Activated CD8-positive, alpha-beta T cell treated with anti-CD3 and anti-CD28 coated beads for 36 hours (primary cell): ENCODE measurements at regions not wholly inside any gene's neighbourhood (a gene's known extent, or its start where the extent isn't known, plus 50 kb on each side); places are given as distances from the start of the nearest gene placed in this dataset.

Source experiments
- ATAC-seq: fragments of 200-7000 bp; cut with Tn5 transposase; one replicate; pipeline ENCODE4 v1.10.0; 2021; ENCODE audit warnings: mild to moderate bottlenecking, moderate library complexity
- CTCF ChIA-PET: fragments of 350-600 bp; sonication (Branson Sonifier 250); formaldehyde crosslinking; loops from one replicate; lab custom pipeline; 2021; ENCODE audit warnings: antibody characterized with exemption; lab: Charles Lee
- POLR2A ChIA-PET: fragments of 350-600 bp; sonication (Branson Sonifier 250); formaldehyde crosslinking; loops from one replicate; lab custom pipeline; 2021; ENCODE audit warnings: antibody characterized with exemption; lab: Charles Lee
- DNase-seq: peaks from one replicate; pipeline ENCODE4 v3.0.0-alpha.2; 2020
- H3K27ac Mint-ChIP-seq: one replicate; pipeline ENCODE4 v1.8.0; 2021; ENCODE audit warnings: mild to moderate bottlenecking, mixed read lengths
- H3K27me3 Mint-ChIP-seq: one replicate; pipeline ENCODE4 v1.8.0; 2021; ENCODE audit warnings: mixed read lengths
- H3K36me3 Mint-ChIP-seq: one replicate; pipeline ENCODE4 v1.8.0; 2021; ENCODE audit warnings: low read depth, mixed read lengths
- H3K4me1 Mint-ChIP-seq: one replicate; pipeline ENCODE4 v1.8.0; 2021; ENCODE audit warnings: low read depth, mixed read lengths
- H3K4me3 Mint-ChIP-seq: one replicate; pipeline ENCODE4 v1.8.0; 2021; ENCODE audit warnings: mild to moderate bottlenecking, moderate library complexity, mixed read lengths
- H3K9me3 Mint-ChIP-seq: one replicate; pipeline ENCODE4 v1.8.0; 2021; ENCODE audit warnings: mixed read lengths
- CTCF ChIP-seq: fragments of 200-600 bp; IDR thresholded peaks from one replicate; pipeline ENCODE4 v1.8.0; 2022; ENCODE audit warnings: antibody characterized with exemption, mild to moderate bottlenecking
- intact Hi-C: fragments of 100-400 bp; cut with micrococcal nuclease; formaldehyde crosslinking; loops from one replicate; pipeline ENCODE4 v1.10.0; 2022

GRCh38 chrX:1894026-1894294, 279.1 kb downstream of the ASMT start:
- CTCF ChIA-PET = no interaction called here
- intact Hi-C loops = no loop called here
- H3K4me3 Mint-ChIP-seq = no peak overlapping the region
- POLR2A ChIA-PET = no interaction called here
- no peak overlapping the region for H3K27ac Mint-ChIP-seq
- no peaks in the 10 kb centered on the region for H3K9me3 Mint-ChIP-seq
- H3K4me1 Mint-ChIP-seq = no peaks in the 10 kb centered on the region
- no peaks in the 10 kb centered on the region for H3K27me3 Mint-ChIP-seq
- ATAC-seq (no peak), DNase-seq (no peak)
- H3K36me3 Mint-ChIP-seq = no peaks in the 10 kb centered on the region
- no peak for TF ChIP-seq CTCF

- intact Hi-C loops = no loop called here
- ATAC-seq (no peak), DNase-seq (no peak)
Observed at GRCh38 chrX:1894740-1895139, 279.9 kb downstream of the ASMT start.

GRCh38 chrX:1895583-1895982, 280.7 kb downstream of the ASMT start:
- H3K4me1 Mint-ChIP-seq = no peaks in the 10 kb centered on the region
- DNase-seq (no peak), ATAC-seq (no peak)
- H3K4me3 Mint-ChIP-seq = no peak overlapping the region
- H3K36me3 Mint-ChIP-seq = no peaks in the 10 kb centered on the region
- intact Hi-C loops = no loop called here
- ChIA-PET CTCF (no interaction called here), POLR2A (no interaction called here)
- TF ChIP-seq CTCF = no peak
- no peaks in the 10 kb centered on the region for H3K27me3 Mint-ChIP-seq
- no peak overlapping the region for H3K27ac Mint-ChIP-seq
- no peaks in the 10 kb centered on the region for H3K9me3 Mint-ChIP-seq

More at GRCh38 chrX:1894740-1895139, 279.9 kb downstream of the ASMT start:
- Mint-ChIP-seq H3K27ac (no peak overlapping the region), H3K27me3 (no peaks in the 10 kb centered on the region), H3K9me3 (no peaks in the 10 kb centered on the region), H3K4me3 (no peak overlapping the region), H3K36me3 (no peaks in the 10 kb centered on the region), H3K4me1 (no peaks in the 10 kb centered on the region)
- no peak for TF ChIP-seq CTCF
- ChIA-PET POLR2A (no interaction called here), CTCF (no interaction called here)

GRCh38 chrX:1899841-1900240, 285.0 kb downstream of the ASMT start:
- no peaks in the 10 kb centered on the region for H3K9me3 Mint-ChIP-seq
- H3K4me1 Mint-ChIP-seq = no peaks in the 10 kb centered on the region
- ATAC-seq (no peak), DNase-seq (no peak)
- ChIA-PET CTCF (no interaction called here), POLR2A (no interaction called here)
- no peak overlapping the region for H3K27ac Mint-ChIP-seq
- H3K27me3 Mint-ChIP-seq = no peaks in the 10 kb centered on the region
- H3K36me3 Mint-ChIP-seq = no peaks in the 10 kb centered on the region
- TF ChIP-seq CTCF = no peak
- intact Hi-C loops = no loop called here
- no peak overlapping the region for H3K4me3 Mint-ChIP-seq

GRCh38 chrX:1902901-1903235, 288.0 kb downstream of the ASMT start:
- Mint-ChIP-seq H3K27ac (no peak overlapping the region), H3K27me3 (peaks cover 2% of the 10 kb centered on the region), H3K9me3 (peaks cover 3% of the 10 kb centered on the region), H3K36me3 (no peaks in the 10 kb centered on the region), H3K4me3 (no peak overlapping the region), H3K4me1 (no peaks in the 10 kb centered on the region)
- DNase-seq (no peak), ATAC-seq (no peak)
- POLR2A ChIA-PET = no interaction called here
- CTCF ChIA-PET = no interaction called here
- no peak for TF ChIP-seq CTCF
- intact Hi-C loops = no loop called here
